Renal cortical epithelial cell (primary cell): ENCODE measurements at regions not wholly inside any gene's neighbourhood (a gene's known extent, or its start where the extent isn't known, plus 50 kb on each side); places are given as distances from the start of the nearest gene placed in this dataset.
"Not testable (repeated sequence)": the region's sequence is repeated elsewhere in the genome, so short reads cannot be mapped to it uniquely, and the experiment has no call there.

ENCODE experiments used
- DNase-seq: peaks from one replicate; pipeline ENCODE4 v3.0.0-alpha.2; 2011; ENCODE audit warnings: low read depth

GRCh38 chrX:4110964-4111363, 397.5 kb upstream of the PRKX start:
- no peak for DNase-seq

GRCh38 chrX:4094926-4095325, 381.5 kb upstream of the PRKX start:
- DNase-seq: no peak

- no peak for DNase-seq
These were observed 377.8 kb upstream of the PRKX start for GRCh38 chrX:4091046-4091760.

GRCh38 chrX:4059893-4060292, 346.4 kb upstream of the PRKX start:
- no peak for DNase-seq

GRCh38 chrX:4043951-4044350, 330.5 kb upstream of the PRKX start:
- DNase-seq: no peak

GRCh38 chrX:4035874-4036273, 322.4 kb upstream of the PRKX start:
- DNase-seq: no peak

- DNase-seq: no peak
These were observed 314.7 kb upstream of the PRKX start for GRCh38 chrX:4028151-4028550.

- no peak for DNase-seq
These were observed 291.8 kb upstream of the PRKX start for GRCh38 chrX:4005281-4005680.

GRCh38 chrX:4004822-4005221, 291.4 kb upstream of the PRKX start:
- DNase-seq: no peak

GRCh38 chrX:3994315-3994714, 280.9 kb upstream of the PRKX start:
- no peak for DNase-seq

GRCh38 chrX:3990569-3990968, 277.1 kb upstream of the PRKX start:
- no peak for DNase-seq

GRCh38 chrX:3972104-3972858, 258.8 kb upstream of the PRKX start:
- DNase-seq: not testable (repeated sequence)

GRCh38 chrX:3968749-3969148, 255.3 kb upstream of the PRKX start:
- no peak for DNase-seq

GRCh38 chrX:3963980-3964379, 250.5 kb upstream of the PRKX start:
- no peak for DNase-seq

- peak; percentile 15 for DNase-seq
These were observed 249.3 kb upstream of the PRKX start for GRCh38 chrX:3962511-3963311.

GRCh38 chrX:3960952-3961351, 247.5 kb upstream of the PRKX start:
- no peak for DNase-seq

- DNase-seq: no peak
These were observed 238.4 kb upstream of the PRKX start for GRCh38 chrX:3951859-3952258.

- peak; percentile 63 for DNase-seq
These were observed 236.9 kb upstream of the PRKX start for GRCh38 chrX:3950373-3950772.

- no peak for DNase-seq
These were observed 230.5 kb upstream of the PRKX start for GRCh38 chrX:3943965-3944364.

GRCh38 chrX:3940000-3940610, 226.7 kb upstream of the PRKX start:
- DNase-seq: peak; percentile 28

GRCh38 chrX:3938587-3938986, 225.1 kb upstream of the PRKX start:
- DNase-seq: no peak

GRCh38 chrX:3935196-3935595, 221.7 kb upstream of the PRKX start:
- not testable (repeated sequence) for DNase-seq
